Erythroblast (primary cell): ENCODE measurements at regions not wholly inside any gene's neighbourhood (a gene's known extent, or its start where the extent isn't known, plus 50 kb on each side); places are given as distances from the start of the nearest gene placed in this dataset.

Experiments
- GATA1 ChIP-seq: IDR thresholded peaks from 2 replicates; pipeline ENCODE4 v1.6.1; 2011; ENCODE audit warnings: low read depth, mild to moderate bottlenecking, control low read depth, low read length, moderate library complexity
- POLR2A ChIP-seq: IDR thresholded peaks from 2 replicates; pipeline ENCODE4 v1.6.1; 2011; ENCODE audit warnings: mild to moderate bottlenecking, low read length

DNA sequence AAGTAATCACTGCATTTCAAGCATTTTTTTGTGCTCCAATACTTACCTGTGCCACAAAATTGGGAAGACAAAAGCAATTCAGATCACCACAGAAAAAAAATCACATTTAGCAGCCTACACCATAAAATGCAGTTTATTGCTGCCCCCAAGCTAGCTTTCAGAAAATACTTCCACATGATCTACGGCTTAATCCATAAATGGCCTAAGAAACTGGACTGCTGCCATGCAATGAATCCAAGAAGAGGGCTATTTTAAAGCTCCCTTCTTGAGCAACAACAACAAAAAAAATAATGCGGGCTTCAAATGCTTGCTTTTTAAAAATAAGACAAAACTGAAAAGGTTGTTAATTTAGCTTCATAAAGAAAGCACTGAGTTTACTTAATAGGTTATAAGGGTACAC, 272.3 kb downstream of the RAD51AP2 start:
- TF ChIP-seq POLR2A (no peak), GATA1 (no peak)
